ENCODE measurements at regions not wholly inside any gene's neighbourhood (a gene's known extent, or its start where the extent isn't known, plus 50 kb on each side); places are given as distances from the start of the nearest gene placed in this dataset.
"Not testable (repeated sequence)": the region's sequence is repeated elsewhere in the genome, so short reads cannot be mapped to it uniquely, and the experiment has no call there.

GRCh38 chr2:240255811-240256703 lies 115.6 kb upstream of the OTOS start:
- no peak for DNase-seq

- DNase-seq, result no peak
These were observed 116.5 kb upstream of the OTOS start for GRCh38 chr2:240256704-240257637.

- DNase-seq, result no peak
These were observed 117.6 kb upstream of the OTOS start for GRCh38 chr2:240257940-240258580.

GRCh38 chr2:240258685-240259084 lies 118.2 kb upstream of the OTOS start:
- DNase-seq, result no peak

- no peak for DNase-seq
These were observed 118.9 kb upstream of the OTOS start for GRCh38 chr2:240259201-240259923.

GRCh38 chr2:240259924-240260529 lies 119.6 kb upstream of the OTOS start:
- no peak for DNase-seq

GRCh38 chr2:240260664-240261063 lies 120.2 kb upstream of the OTOS start:
- no peak for DNase-seq

GRCh38 chr2:240262578-240262977 lies 122.1 kb upstream of the OTOS start:
- DNase-seq, result not testable (repeated sequence)

GRCh38 chr2:240269380-240269779 lies 128.9 kb upstream of the OTOS start:
- DNase-seq, result no peak

- DNase-seq, result no peak
These were observed 129.4 kb upstream of the OTOS start for GRCh38 chr2:240269886-240270285.

- DNase-seq, result no peak
These were observed 131.4 kb upstream of the OTOS start for GRCh38 chr2:240271716-240272341.

GRCh38 chr2:240275386-240275785 lies 134.9 kb upstream of the OTOS start:
- no peak for DNase-seq

GRCh38 chr2:240277073-240277806 lies 136.8 kb upstream of the OTOS start:
- no peak for DNase-seq

GRCh38 chr2:240277807-240278522 lies 137.5 kb upstream of the OTOS start:
- DNase-seq, result no peak

GRCh38 chr2:240278661-240279060 lies 138.2 kb upstream of the OTOS start:
- DNase-seq, result no peak

- DNase-seq, result no peak
These were observed 140.2 kb upstream of the OTOS start for GRCh38 chr2:240280621-240281020.

- no peak for DNase-seq
These were observed 144.2 kb upstream of the OTOS start for GRCh38 chr2:240284503-240285259.

GRCh38 chr2:240285725-240286124 lies 145.3 kb upstream of the OTOS start:
- no peak for DNase-seq

GRCh38 chr2:240286596-240286995 lies 146.1 kb upstream of the OTOS start:
- DNase-seq, result no peak
